Thyroid gland (tissue), 4 donors: ENCODE measurements at regions not wholly inside any gene's neighbourhood (a gene's known extent, or its start where the extent isn't known, plus 50 kb on each side); places are given as distances from the start of the nearest gene placed in this dataset.

Experiments
- DNase-seq, 2 donors: peaks; one replicate each; pipeline ENCODE4 v3.0.0-alpha.2; 2019
- H3K27ac ChIP-seq, 3 donors: fragments of 200-600 bp; sonication (generic); 1 replicate in 2 of 3; 2 replicates in 1 of 3; pipeline ENCODE4 v1.5.1; 2016 to 2019; ENCODE audit warnings: mild to moderate bottlenecking in 1 of 3, moderate library complexity in 1 of 3
- H3K27me3 ChIP-seq: fragments of 200-600 bp; sonication (generic); one replicate; pipeline ENCODE4 v1.5.1; 2019
- H3K36me3 ChIP-seq, 2 donors: fragments of 200-600 bp; sonication (generic); one replicate each; pipeline ENCODE4 v1.5.1; 2016 to 2019
- H3K4me1 ChIP-seq, 2 donors: fragments of 200-600 bp; sonication (generic); one replicate each; pipeline ENCODE4 v1.5.1; 2017 to 2019
- H3K4me3 ChIP-seq, 3 donors: fragments of 200-600 bp; sonication (generic); replicated peaks in 1 of 3; 1 replicate in 2 of 3; 2 replicates in 1 of 3; pipeline ENCODE4 v1.5.1; 2016; ENCODE audit warnings: mild to moderate bottlenecking in 1 of 3
- H3K9me3 ChIP-seq: fragments of 200-600 bp; sonication (generic); one replicate; pipeline ENCODE4 v1.5.1; 2017
- POLR2A ChIP-seq, 2 donors: fragments of 450-650 bp; IDR thresholded peaks; one replicate each; pipeline ENCODE4 v1.6.1; 2017; ENCODE audit warnings: antibody characterized with exemption in 2 of 2, mild to moderate bottlenecking in 2 of 2, moderate library complexity in 1 of 2
- WGBS, 2 donors: methylation state at CpG; one replicate each; pipeline ENCODE4 v1.1.5; 2017; 5-methylcytosine and 5-hydroxymethylcytosine counted together
- intact Hi-C: fragments of 100-400 bp; cut with DNase I; formaldehyde crosslinking; loops from one replicate; pipeline ENCODE4 v1.15.1; 2023
- TF ChIP-seq, protein P1 (sequence below), 6 experiments: fragments of 200-600 bp in 3 of 6; fragments of 450-650 bp in 3 of 6; sonication (generic) in 3 of 6; IDR thresholded peaks; one replicate each; pipeline ENCODE4 v1.5.1; 2016 to 2019; ENCODE audit warnings: antibody characterized with exemption in 6 of 6, mild to moderate bottlenecking in 2 of 6, inconsistent platforms in 1 of 6, moderate library complexity in 1 of 6

DNA sequence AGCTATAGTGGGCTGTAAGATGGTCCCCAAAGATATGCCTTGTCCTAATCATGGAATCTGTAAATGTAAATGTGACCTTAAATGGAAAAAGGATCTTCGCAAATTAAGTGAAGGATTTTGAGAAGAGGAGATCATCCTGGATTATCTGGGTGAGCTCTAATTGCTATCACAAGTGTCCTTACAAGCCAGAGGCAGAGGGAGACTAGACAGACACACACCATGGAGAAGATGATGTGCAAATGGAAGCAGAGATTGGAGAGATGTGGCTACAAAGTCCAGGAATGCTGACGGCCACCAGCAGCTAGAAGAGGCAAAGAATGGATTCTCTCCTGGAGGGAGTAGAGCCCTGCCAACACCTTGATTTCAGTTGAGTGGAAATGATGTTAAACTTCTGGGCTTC, 102.3 kb upstream of the PROK2 start:
- DNase-seq: no peak
- H3K4me1 ChIP-seq: peaks cover 0 to 10% of the 10 kb centered on the region in 2 donors
- no peak overlapping the region for H3K27ac ChIP-seq
- H3K4me3 ChIP-seq: no peak overlapping the region
- no peaks in the 10 kb centered on the region for H3K9me3 ChIP-seq
- no peak for TF ChIP-seq POLR2A (IDR thresholded peaks at IDR 0.05)
- TF ChIP-seq, protein P1, sequence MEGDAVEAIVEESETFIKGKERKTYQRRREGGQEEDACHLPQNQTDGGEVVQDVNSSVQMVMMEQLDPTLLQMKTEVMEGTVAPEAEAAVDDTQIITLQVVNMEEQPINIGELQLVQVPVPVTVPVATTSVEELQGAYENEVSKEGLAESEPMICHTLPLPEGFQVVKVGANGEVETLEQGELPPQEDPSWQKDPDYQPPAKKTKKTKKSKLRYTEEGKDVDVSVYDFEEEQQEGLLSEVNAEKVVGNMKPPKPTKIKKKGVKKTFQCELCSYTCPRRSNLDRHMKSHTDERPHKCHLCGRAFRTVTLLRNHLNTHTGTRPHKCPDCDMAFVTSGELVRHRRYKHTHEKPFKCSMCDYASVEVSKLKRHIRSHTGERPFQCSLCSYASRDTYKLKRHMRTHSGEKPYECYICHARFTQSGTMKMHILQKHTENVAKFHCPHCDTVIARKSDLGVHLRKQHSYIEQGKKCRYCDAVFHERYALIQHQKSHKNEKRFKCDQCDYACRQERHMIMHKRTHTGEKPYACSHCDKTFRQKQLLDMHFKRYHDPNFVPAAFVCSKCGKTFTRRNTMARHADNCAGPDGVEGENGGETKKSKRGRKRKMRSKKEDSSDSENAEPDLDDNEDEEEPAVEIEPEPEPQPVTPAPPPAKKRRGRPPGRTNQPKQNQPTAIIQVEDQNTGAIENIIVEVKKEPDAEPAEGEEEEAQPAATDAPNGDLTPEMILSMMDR (IDR thresholded peaks at IDR 0.05): no peak
- no peaks in the 10 kb centered on the region for H3K36me3 ChIP-seq
- intact Hi-C loops: no loop called here
- 71 to 80% methylated on average over 2 of the region's 2 CpGs for WGBS, 2 donors
- H3K27me3 ChIP-seq: no peaks in the 10 kb centered on the region

- Histone ChIP-seq H3K4me3 (no peak overlapping the region), H3K27me3 (no peaks in the 10 kb centered on the region), H3K27ac (no peak overlapping the region), H3K4me1 (no peaks in the 10 kb centered on the region), H3K36me3 (no peaks in the 10 kb centered on the region), H3K9me3 (no peaks in the 10 kb centered on the region)
- no peak for DNase-seq
- intact Hi-C loops: no loop called here
- TF ChIP-seq, protein P1 (IDR thresholded peaks at IDR 0.05): no peak
- TF ChIP-seq POLR2A (IDR thresholded peaks at IDR 0.05): no peak
These were observed 100.1 kb upstream of the PROK2 start for GRCh38 chr3:71885006-71885405.

DNA sequence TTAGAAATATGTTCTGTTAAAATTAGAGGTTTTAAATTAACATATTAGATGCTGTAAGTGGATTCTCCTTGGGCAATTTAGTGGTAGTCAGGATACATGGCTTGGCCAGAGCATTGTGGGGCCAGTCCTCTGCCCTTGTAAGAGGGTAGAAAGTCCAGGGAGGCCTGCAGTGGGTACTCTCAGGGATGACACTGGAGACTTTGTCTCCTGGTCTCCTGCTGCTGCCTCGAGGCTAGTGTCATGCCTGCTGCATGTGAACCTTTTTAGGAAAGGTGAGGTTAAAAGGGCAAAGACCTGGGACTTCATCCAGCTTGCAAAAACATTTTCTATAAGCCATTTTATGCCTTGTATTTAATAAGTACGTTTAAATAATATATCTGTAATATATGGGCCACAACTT, 96.8 kb upstream of the PROK2 start:
- Histone ChIP-seq H3K36me3 (no peaks in the 10 kb centered on the region), H3K27ac (no peak overlapping the region), H3K4me1 (no peaks in the 10 kb centered on the region), H3K4me3 (no peak overlapping the region), H3K9me3 (no peaks in the 10 kb centered on the region), H3K27me3 (no peaks in the 10 kb centered on the region)
- intact Hi-C loops: no loop called here
- no peak for TF ChIP-seq POLR2A (IDR thresholded peaks at IDR 0.05)
- TF ChIP-seq, protein P1 (IDR thresholded peaks at IDR 0.05): no peak
- DNase-seq: no peak
- WGBS, 2 donors: 83 to 85% methylated on average over 2 of the region's 2 CpGs

DNA sequence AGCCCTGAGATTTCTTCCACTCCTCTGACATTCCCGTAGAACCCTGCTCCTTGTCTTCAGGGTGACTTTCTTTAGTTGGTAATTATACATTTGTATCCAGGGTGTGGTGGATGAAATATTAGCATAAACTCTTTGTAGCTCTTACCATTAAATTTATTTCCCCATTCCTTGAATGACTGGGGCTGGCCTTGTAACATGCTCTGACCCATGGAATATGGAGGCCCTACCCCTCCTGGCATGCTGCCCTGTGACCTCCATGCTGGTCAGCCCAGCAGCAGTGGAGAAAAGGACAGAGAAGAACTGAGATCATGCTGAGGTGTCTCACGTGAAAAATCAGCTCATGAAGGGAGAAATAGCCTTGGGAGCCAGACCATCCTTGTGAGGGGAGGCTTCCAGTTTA, 96.1 kb upstream of the PROK2 start:
- TF ChIP-seq POLR2A (IDR thresholded peaks at IDR 0.05): no peak
- TF ChIP-seq, protein P1 (IDR thresholded peaks at IDR 0.05): no peak
- Histone ChIP-seq H3K36me3 (no peaks in the 10 kb centered on the region), H3K9me3 (no peaks in the 10 kb centered on the region), H3K27me3 (no peaks in the 10 kb centered on the region), H3K4me3 (no peak overlapping the region), H3K27ac (no peak overlapping the region), H3K4me1 (no peaks in the 10 kb centered on the region)
- DNase-seq: no peak
- intact Hi-C loops: no loop called here
- WGBS, 2 donors: 84 to 92% methylated on average over 2 of the region's 2 CpGs

GRCh38 chr3:71879089-71879488, 94.1 kb upstream of the PROK2 start:
- DNase-seq: no peak
- intact Hi-C loops: loop anchor here (10.0 kb wide), 1 partner anchor 946 kb away; no protein-coding TSS in a partner anchor
- no peak overlapping the region for H3K4me3 ChIP-seq
- no peak overlapping the region for H3K27ac ChIP-seq
- TF ChIP-seq, protein P1 (IDR thresholded peaks at IDR 0.05): no peak
- TF ChIP-seq POLR2A (IDR thresholded peaks at IDR 0.05): no peak
- no peaks in the 10 kb centered on the region for H3K27me3 ChIP-seq
- 85% methylated on average over 9 of the region's 9 CpGs for WGBS, 2 donors
- H3K4me1 ChIP-seq: no peaks in the 10 kb centered on the region
- no peaks in the 10 kb centered on the region for H3K9me3 ChIP-seq
- H3K36me3 ChIP-seq: no peaks in the 10 kb centered on the region
